IMR-90 (cell line): ENCODE measurements at regions not wholly inside any gene's neighbourhood (a gene's known extent, or its start where the extent isn't known, plus 50 kb on each side); places are given as distances from the start of the nearest gene placed in this dataset.

Experiments
- BHLHE40 ChIP-seq: fragments of 150-350 bp; IDR thresholded peaks from 2 replicates; pipeline ENCODE4 v1.6.1; 2016; ENCODE audit warnings: mild to moderate bottlenecking, low read depth, low read length
- CHD1 ChIP-seq: IDR thresholded peaks from 2 replicates; pipeline ENCODE4 v1.6.1; 2012; ENCODE audit warnings: low read depth, low read length, improper control_type of control experiment
- CTCF ChIP-seq: conservative IDR thresholded peaks from 2 replicates; pipeline ENCODE4 v1.5.1; 2012; ENCODE audit warnings: mild to moderate bottlenecking, low read depth, low read length, improper control_type of control experiment
- FOS ChIP-seq: fragments of 150-350 bp; IDR thresholded peaks from 2 replicates; pipeline ENCODE4 v1.6.1; 2016; ENCODE audit warnings: low read depth, low read length
- POLR2A ChIP-seq: IDR thresholded peaks from 2 replicates; pipeline ENCODE4 v1.6.1; 2012; ENCODE audit warnings: mild to moderate bottlenecking, low read depth, low read length

- TF ChIP-seq CTCF (no peak), BHLHE40 (no peak), POLR2A (no peak), CHD1 (no peak), FOS (no peak)
Measured at GRCh38 chr2:7685342-7686015, 768.3 kb downstream of the RNF144A start.
